GM19468 (cell line): ENCODE measurements at regions not wholly inside any gene's neighbourhood (a gene's known extent, or its start where the extent isn't known, plus 50 kb on each side); places are given as distances from the start of the nearest gene placed in this dataset.
"Not testable (repeated sequence)": the region's sequence is repeated elsewhere in the genome, so short reads cannot be mapped to it uniquely, and the experiment has no call there.

Experiments used
- ATAC-seq: cut with Tn5 transposase; IDR thresholded peaks from one replicate; pipeline ENCODE4 v1.9.1; 2021; ENCODE audit warnings: mild to moderate bottlenecking, moderate library complexity, moderate number of reproducible peaks; ENCODE audit not compliant: unreplicated experiment; ENCODE audit errors: extremely low read depth

DNA sequence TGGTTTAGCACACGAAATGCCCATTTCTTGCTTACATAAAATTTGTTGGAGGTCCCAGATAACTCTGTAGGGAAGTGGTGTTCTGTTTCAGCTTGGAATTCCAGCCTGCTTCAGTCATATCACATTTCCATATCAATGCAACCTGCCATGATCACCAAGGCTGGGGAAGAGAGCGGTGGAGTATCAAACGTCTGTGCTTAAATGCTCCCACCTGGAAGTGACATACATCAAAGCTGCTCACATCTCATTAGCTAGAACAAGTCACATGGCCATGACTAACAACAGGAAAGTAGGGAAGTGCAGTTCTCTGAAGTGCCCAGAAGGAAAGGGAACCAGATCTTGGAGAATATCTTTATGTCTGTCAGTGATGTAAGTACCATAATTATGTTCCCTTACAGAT lies 130.2 kb upstream of the CFAP20DC start:
- ATAC-seq, result no peak

DNA sequence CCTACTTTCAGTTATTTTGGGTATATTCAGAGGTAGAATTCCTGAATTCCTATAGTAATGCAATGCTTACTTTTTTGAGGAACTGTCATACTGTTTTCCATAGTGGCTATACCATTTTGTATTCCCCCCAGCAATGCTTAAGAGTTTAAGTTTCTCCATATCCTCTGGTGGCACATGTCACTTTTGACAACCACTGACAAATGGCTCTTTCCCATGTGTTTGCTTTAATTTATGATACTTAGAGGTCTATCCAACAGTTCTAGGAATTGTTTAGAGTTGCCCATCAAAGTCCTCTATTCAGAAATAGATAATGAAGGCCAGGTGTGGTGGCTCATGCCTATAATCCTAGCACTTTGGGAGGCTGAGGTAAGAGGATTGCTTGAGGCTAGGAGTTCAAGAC lies 128.9 kb upstream of the CFAP20DC start:
- no peak for ATAC-seq

- no peak for ATAC-seq
These were observed 121.7 kb upstream of the CFAP20DC start for GRCh38 chr3:59171491-59171890.

GRCh38 chr3:59170166-59170565 lies 120.3 kb upstream of the CFAP20DC start:
- not testable (repeated sequence) for ATAC-seq

- no peak for ATAC-seq
These were observed 117.9 kb upstream of the CFAP20DC start for GRCh38 chr3:59167756-59168155.

DNA sequence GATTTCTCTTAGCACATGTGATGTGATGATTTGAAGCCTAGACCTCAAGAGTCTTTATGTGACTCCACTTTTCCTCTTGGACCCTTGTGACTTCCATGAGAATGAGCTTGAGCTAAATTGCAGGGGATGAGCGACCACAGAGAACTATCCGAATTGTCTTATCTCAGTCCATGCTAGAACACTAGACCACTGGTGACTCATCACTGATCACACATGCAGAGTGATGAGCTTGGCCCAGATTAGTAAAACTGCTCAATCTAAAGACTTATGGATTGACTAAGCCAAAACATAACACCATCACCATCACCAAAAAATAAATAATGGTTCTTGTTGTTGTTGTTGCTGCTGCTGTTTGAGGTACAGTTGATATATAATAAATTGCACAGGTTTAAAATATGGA lies 114.1 kb upstream of the CFAP20DC start:
- ATAC-seq, result no peak

DNA sequence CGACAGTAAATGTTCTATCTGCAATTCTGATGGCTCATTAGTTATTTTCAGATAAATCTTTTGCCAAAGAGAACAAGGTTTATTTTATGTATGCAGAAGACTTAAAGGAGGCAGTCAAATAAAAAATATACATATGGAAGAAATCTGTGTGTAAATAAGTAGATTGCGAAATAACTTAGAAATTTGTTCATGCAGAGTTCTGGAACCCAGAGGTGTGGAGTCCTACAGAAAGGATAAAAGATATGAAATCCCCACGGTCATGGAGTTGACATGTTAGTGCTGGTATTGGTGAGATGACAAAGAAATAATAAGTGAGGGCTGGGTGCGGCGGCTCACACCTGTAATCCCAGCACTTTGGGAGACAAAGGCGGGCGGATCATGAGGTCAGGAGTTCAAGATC lies 111.2 kb upstream of the CFAP20DC start:
- ATAC-seq, result no peak

DNA sequence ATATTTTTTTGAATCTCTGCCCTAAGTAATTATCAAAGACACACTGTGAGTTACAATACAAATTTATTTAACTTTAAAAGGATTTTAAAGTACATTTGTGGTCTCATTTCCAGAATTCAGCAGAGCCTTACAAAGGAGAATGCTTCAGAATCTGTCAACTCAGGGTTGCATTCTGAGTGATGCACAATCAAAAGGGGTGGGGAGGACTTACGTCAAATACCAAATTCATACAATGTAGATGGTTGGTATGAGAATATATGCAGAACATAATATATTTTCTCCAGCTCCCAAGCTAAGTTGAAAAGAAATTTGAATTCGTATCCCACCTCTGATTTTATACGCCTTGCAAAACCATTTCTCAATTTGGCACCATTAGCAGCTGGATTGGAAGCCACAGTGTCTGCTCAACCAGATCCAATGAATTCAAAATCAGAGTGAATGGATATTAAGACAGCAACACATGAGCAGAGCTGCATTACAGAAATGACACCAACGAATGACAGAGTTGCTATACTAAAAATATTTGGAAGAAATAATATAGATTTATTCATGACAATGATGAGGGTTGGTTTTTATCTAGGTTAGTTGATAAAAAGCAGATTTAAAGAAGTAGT lies 110.4 kb upstream of the CFAP20DC start:
- ATAC-seq, result no peak

GRCh38 chr3:59153648-59154047 lies 103.8 kb upstream of the CFAP20DC start:
- no peak for ATAC-seq

DNA sequence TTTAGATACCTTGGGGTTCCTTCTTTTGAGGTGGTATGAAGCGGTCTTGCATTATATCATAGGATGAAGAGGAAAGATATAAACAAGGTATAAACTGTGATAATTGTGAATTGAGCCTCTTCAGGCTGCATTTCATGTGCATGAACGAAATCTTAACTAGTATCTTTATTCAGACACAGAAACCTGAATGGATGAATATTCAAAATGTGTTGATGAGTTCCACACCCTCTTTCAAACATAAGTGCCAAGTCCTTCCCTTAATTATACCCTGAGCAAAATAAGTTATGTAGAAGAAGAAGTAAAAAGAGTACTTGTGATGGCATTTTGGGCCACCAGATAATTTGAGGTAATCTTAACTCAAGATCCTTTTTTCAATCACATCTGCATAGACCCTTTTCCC lies 103.1 kb upstream of the CFAP20DC start:
- ATAC-seq, result no peak

DNA sequence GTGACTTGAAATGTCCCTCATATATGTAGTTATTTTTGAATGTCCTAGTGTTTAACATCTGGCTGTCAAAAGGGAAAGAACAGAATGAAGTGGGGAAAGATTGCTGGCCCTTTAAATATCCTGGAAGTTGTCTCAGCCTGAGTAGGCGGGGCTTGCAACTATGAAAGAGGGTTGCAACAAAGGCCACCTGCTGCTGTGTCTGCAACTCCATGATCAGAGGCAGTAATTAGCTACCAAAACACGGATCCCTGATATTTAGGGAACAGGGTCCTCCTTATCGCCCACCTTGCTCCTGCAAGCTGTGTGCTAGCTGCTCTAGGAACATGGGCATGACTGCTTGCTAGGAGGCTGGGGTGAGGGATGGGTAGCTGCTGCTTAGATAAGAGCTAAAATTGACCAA lies 100.2 kb upstream of the CFAP20DC start:
- ATAC-seq, result no peak

DNA sequence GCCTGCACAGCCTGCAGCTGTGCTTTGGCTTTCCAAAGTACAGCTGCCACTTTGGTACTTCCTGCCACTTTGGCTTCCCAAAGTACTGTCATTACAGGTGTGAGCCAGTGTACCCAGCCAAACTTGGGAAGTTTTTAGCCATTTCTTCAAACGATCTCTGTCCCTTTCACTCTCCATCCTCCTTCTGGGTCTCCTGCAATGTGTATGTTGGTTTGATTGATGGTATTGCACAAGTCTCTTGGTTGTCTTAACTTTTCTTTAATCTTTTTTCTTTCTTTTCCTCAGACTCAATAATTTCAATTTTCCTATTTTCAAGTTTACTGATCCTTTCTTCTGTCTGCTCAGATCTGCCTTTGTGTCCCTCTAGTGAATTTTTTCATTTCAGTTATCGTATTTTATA lies 99.3 kb upstream of the CFAP20DC start:
- ATAC-seq, result no peak

DNA sequence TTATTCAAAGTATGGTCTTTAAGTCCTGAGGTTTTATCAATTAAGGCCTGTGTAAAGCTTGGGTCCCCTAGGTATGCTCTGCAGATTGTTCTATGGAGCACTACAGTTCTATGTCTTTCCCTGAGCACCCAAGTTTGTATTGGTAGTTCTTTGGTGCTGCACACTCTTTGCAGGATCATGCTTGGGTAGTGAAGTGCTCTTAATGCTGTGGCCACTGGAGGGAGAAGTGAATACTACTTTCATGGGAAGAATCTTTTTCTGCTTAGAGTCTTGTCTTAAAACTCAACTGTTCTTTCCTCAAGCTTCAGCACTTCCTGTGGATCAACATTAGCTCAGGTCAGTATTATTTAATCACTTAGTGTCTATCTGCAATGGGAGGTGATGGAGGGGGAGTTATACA lies 93.6 kb upstream of the CFAP20DC start:
- no peak for ATAC-seq

DNA sequence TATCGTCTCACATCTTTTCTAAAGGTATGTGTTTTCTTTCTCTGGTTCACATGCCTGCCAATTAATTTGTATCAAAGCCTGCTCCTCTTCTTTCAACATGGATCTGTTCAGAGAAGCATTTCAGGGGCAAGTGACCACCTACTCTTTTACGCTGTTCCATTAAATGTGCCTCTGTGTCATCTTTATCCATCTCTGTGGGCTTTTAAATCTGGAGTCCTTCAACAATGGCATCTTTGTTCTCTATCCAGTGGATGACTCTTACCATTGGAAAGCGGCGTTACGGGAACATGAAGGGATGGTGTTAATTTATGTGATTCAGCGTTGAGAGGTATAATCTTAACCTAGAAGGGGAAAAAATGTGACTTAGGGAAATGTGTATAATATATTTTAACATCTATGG lies 92.7 kb upstream of the CFAP20DC start:
- ATAC-seq, result no peak

GRCh38 chr3:59138966-59139365 lies 89.1 kb upstream of the CFAP20DC start:
- no peak for ATAC-seq

GRCh38 chr3:59137415-59137814 lies 87.6 kb upstream of the CFAP20DC start:
- no peak for ATAC-seq

DNA sequence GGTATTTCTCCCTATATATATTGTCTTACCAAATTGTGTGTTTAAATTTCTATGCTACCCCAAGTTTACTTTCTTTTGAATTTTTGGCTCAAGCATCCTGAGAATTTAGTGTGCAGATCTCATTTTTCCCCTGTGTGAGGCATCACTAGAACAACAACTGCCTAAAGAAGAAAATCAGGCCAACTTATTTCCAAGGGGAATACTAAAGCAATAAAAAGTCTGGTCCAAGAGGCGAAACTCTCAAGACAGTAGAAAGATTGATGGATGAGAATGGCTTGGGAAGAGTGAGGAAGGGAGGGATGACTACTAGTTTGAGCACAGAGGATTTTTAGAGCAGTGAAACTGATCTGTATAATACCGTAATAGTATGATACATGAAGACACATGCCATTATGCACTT lies 86.3 kb upstream of the CFAP20DC start:
- ATAC-seq, result no peak

- no peak for ATAC-seq
These were observed 85.3 kb upstream of the CFAP20DC start for GRCh38 chr3:59135096-59135495.

DNA sequence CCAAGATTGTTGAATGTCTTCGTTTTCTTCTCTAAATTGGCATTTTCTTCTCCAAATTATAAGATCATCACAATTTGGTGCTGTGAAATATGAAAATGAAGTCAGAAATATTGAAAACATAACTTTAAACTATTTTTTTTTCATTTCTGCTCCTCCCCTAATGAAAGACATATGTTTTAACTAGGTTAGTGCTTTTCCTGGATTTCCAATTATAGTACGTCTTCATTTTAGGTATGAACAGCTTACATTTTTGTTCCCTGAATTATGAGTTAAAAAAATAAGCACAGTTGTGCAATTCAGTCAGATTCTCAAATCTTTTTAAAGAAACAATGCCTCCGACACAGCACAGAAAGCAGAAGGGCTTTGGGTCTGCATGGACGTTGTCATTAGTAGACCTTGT lies 83.5 kb upstream of the CFAP20DC start:
- ATAC-seq, result no peak

DNA sequence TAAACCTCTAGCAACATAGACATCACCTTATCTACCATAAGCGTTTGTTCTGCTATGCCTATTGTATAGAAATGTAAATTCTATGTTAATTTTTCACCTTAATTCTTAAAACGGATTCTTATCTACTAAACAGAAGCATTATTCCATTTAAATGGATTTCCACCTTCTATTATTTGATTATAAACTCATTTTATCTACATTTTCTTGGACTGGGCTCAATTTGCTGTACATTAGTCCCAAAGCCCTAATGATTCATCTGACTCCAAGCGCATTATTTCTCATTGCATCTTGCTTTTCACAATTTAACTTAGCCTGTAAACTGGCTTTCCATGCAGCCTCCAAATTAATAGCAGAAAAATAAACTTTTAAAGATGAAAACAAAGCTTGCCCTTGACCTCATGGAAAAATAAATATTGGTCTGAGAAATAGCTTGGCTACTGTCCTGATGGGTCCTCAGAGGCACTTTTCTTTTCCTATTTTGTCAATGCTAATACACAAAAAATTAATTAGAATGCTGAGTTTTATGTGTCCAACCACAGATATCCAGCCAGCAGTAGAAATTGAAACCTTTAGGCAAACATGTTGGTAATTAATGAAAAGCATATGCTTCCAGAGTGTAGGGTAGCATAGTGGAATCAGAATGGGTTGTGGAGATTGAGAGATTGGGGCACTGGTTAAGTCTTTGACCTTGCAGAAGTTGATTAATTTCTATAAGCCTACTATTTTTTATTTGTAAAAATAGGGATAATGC lies 81.4 kb upstream of the CFAP20DC start:
- ATAC-seq, result no peak

- no peak for ATAC-seq
These were observed 78.9 kb upstream of the CFAP20DC start for GRCh38 chr3:59128685-59129084.

DNA sequence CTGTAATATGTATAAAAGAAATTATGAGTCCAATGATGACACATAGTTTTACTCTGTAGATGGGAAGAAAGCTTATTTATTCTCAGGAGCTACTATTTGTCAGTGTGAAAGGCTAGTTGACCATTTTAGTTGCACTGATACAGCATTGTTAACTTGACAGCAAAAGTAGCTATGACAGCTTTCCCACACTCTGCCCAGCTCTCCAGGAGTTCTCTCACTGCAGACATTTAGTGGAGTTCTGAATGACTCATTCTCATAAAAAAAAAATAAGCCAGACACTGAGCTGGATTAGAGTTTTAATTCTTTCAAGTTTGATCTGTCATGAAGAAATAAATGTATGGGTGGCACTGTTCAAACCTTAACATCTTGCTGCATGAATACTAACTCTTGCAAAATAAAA lies 77.2 kb upstream of the CFAP20DC start:
- ATAC-seq, result no peak
